HG03066 (cell line): ENCODE measurements at regions not wholly inside any gene's neighbourhood (a gene's known extent, or its start where the extent isn't known, plus 50 kb on each side); places are given as distances from the start of the nearest gene placed in this dataset.
"Not testable (repeated sequence)": the region's sequence is repeated elsewhere in the genome, so short reads cannot be mapped to it uniquely, and the experiment has no call there.

Experiments used
- ATAC-seq: cut with Tn5 transposase; IDR thresholded peaks from one replicate; pipeline ENCODE4 v1.9.1; 2021; ENCODE audit warnings: low read depth; ENCODE audit not compliant: unreplicated experiment

GRCh38 chr9:29390859-29391258 is 1817.6 kb upstream of the C9orf72 start:
- ATAC-seq: no peak

DNA sequence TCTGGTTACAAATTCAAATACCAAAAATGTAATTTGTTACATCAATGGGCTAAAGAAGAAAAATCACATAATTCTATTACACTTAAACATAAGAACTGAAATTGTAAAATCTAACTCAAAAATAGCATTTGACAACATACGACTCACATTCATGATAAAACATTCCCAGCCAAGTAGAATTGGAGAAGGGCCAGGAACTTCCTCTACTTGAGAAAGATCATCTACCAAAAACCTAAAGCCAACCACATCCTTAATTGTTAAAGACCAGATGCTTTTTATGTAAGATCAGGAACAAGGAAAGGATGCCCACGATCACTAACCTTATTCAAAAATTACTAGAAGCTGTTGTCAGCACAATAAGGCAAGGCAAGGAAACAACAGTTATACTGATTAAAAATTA is 1819.8 kb upstream of the C9orf72 start:
- no peak for ATAC-seq

DNA sequence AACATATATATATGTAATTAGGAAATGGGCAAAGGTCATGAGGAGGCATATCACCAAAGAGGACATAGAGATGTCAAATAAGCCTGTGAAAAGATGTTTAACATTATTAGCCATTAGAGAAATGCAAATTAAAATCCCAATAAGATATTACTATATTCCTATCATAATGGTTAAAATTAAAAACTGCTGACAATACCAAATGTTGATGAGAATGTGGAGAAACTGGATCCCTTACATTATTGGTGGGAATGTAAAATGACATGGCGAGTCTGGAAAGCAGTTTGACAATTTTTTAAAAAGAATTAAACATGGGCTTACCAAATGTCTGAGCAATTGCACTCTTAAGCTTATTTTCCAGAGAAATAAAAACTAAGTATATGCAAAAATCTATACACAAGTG is 1821.6 kb upstream of the C9orf72 start:
- no peak for ATAC-seq

DNA sequence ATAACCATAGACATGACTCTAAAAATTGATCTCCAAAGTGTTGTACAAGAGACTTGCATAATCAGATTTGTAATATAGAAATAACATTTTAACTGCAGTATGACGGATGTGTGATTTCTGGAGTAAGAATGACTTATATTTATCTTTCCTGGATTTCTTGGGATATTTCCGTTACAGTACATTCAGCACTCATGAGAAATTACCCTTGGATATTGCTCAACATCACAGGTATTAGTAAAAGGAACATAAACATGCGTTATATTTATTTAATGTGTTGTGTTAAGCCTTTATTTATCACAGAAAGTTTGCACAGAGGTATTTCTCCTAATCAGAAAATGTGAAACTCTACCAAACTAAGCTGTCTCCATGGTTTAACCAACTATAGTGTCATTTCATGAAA is 1823.9 kb upstream of the C9orf72 start:
- no peak for ATAC-seq

DNA sequence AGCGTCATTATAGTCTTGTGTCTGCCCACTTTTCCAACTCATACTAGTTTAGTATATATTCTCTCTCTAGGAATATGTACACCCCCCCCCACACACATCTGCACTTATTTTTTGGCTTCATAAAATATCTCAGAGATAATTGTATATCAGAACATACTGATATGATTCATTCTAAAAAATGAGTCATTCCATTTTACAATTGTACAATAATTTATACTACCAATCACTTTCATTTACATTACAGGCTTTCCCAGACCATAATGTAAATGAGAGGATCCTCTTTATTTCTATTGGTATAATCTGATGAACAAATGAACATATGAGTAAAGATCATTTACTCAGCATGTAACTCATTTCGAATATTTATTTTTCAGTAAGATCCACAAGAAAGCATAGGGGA is 1842.9 kb upstream of the C9orf72 start:
- ATAC-seq: no peak

DNA sequence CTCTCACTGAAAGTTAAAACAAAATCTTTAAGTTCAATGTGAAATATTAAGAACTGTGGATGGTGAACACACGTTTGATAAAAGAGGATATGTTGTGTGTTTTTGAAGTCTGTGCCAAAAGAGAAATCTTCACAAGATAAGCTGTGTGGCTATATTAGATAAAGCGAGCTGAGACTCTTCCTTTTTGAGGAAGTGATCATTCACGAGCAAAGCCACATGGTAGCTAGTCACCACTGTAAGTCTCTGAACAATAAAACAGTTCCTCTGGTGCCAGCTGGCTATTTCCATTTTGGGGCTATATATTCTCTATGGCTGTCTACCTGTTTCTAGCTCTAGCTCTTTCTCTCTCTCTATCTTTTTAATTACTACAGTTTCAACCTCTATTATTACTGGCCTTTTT is 1849.2 kb upstream of the C9orf72 start:
- ATAC-seq: no peak

- ATAC-seq: no peak
Observed at GRCh38 chr9:29432191-29432590, 1858.9 kb upstream of the C9orf72 start.

- not testable (repeated sequence) for ATAC-seq
Observed at GRCh38 chr9:29432656-29433055, 1859.4 kb upstream of the C9orf72 start.

DNA sequence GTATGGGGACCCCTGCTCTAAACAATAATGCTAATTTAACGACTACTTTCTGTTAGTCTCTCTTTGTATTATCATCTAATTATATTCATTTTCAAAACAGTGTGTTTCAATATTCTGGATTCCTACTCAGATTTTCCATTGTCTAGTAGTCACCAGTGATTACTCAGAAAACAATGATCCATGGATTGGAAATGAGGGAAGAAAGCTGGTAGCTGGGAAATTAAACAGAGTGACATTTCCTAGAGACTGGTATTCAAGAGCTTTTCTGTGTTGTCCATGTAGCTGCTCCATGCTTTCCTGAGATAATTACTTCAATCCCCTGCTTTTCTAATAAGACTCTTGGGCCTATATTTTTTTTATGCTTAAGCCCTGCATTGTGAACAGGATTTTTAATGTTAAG is 1862.1 kb upstream of the C9orf72 start:
- no peak for ATAC-seq

GRCh38 chr9:29437526-29437925 is 1864.2 kb upstream of the C9orf72 start:
- ATAC-seq: no peak

DNA sequence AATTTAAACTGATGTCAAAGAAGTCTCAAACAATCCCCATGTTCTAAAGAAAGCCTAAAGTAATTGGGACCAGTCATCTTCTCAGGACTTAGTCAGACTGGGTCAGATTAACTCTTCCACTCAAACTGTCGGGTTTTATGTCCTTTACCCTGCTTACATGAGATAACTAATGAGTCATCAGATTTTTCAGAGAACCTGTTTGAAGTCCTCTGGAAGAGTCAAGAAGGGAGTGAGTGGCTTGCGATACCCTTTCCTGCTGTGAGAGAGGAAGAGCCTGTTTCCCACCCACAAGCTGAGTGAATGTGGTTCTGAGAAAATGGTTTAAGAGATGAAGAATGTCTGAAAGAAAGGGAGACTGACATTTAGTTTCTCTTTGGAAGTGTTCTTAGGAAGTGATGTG is 1866.7 kb upstream of the C9orf72 start:
- no peak for ATAC-seq

DNA sequence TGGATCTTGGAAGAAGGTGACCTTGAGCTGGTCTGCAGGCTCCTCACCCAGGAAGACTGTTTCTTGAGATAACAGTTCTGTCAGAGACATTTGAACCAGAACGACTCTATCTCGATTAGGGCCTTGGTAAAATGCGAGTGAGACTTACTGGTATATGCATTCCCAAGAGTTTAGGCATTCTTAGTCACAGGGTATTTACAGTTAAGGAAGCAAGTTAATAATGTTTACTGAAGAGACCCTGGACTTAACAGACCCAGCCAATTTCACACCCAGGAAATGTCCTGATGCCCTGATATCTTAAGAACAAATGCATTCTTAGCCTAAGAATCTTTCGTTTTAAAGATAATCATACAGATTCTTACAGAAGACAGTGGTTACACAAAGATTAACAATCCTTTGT is 1867.2 kb upstream of the C9orf72 start:
- no peak for ATAC-seq

DNA sequence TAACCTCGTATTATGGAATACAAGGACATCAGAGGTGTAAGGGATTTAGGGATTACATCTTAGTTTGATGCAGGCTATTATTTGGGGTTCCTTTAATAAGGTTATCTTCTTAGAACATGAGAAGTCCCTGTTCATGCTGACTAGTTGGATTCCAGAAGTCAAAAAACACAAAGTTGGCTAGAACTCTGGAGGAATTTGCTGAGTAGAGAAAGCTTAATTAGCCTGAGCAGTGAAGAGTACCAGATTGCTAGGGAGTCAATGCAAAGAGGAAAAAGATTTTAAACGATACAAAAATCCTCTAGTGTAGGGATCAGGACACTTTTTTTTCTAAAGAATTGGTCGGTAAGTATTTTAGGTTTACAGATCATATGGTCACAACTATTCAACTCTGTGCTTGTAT is 1872.5 kb upstream of the C9orf72 start:
- ATAC-seq: no peak

- no peak for ATAC-seq
Observed at GRCh38 chr9:29449306-29449705, 1876.0 kb upstream of the C9orf72 start.

GRCh38 chr9:29450343-29450875 is 1877.1 kb upstream of the C9orf72 start:
- not testable (repeated sequence) for ATAC-seq

DNA sequence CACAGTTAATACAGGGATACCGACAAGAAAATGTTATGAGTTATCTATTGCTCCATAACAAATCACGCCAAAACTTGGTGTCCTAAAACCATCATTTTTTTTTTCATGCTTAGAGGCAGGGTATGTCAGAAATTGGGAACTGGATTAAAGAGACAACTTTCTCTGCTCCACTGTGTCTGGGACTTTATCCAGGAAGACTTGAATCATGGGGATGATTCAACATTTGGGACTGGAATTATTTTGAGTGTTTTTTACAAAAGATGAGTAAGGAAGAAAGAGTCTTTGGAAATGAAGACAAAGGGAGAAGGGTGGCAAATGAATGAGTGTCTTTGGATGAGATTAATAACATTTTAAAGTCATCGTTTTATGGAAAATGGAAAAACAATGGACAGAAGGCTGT is 1883.7 kb upstream of the C9orf72 start:
- ATAC-seq: no peak

- ATAC-seq: no peak
Observed at GRCh38 chr9:29475471-29475870, 1902.2 kb upstream of the C9orf72 start.

DNA sequence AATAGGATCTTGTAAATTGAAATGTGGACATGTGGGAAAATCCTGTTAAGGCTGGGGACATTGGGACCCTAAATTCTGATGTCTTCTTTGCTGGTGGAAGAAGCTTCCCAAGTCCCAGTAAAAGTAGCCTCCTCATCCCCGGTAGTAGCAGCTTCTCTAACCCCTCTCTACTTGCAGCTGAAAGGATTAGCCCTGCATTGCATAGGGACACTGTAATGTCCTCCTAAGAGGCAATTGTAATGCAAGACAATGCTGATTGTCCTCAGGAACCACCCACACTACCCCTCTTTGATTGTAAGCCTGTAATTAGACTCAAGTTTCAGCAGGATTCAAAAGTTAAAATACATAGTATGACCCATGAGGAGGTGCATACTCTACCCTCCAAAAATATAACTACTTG is 1938.4 kb upstream of the C9orf72 start:
- ATAC-seq: no peak

GRCh38 chr9:29514336-29514735 is 1941.1 kb upstream of the C9orf72 start:
- ATAC-seq: no peak

DNA sequence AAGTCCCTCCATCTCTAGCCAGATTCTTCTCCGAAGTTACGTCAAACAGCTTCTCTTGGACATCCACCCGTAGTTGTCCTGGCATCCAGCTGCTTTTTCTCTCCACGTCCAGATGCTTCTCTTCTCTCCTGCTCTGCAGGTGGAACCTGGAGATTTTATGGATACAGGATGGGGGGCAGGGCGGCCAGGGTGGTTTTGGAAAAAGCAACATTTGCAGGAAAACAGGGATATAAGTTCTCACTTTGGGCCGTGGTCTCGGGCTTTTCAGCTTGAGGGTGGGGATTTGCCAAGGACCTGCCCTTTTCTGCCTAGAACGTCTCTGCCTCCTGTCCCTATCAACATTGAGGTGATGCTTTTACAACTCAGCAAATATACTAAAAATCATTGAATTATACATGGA is 1941.6 kb upstream of the C9orf72 start:
- ATAC-seq: no peak

- ATAC-seq: no peak
Observed at GRCh38 chr9:29548436-29548835, 1975.2 kb upstream of the C9orf72 start.

DNA sequence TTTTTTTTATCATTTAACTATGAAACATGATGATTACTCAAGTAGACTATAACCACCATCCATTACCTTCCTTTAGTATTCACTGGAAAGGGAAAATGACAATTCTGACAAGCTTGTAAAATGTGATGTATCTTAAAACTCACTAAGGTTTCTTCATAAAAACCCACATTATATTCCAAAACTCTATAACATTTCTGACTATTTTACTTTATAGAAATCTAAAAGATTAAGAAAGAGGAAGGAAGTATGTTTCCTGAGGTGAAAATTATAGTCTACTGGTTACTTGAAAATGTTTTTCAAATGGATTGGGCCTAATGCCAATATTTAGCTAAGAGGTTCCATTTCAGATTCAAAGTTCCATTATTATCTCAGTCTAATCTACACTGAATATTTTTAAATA is 1982.2 kb upstream of the C9orf72 start:
- ATAC-seq: no peak

DNA sequence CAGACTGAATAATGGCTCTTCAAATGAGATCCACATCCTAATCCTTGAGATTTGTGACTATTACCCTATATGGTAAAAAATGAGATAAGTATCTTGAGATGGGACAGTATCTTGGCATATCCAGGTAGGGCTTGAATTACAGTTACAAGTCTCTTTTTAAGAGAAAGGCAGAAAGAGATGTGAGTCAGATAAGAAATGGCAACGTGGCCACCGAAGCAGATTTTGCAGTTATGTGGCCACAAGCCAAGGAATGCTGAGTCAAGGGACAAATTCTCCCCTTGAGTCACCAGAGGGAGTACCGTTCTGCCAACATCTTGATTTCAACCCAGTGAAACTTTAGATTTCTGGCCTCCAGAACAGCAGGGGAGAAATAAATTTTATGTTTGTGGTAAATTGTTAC is 1983.0 kb upstream of the C9orf72 start:
- no peak for ATAC-seq
